GM21515 (cell line): ENCODE measurements at regions not wholly inside any gene's neighbourhood (a gene's known extent, or its start where the extent isn't known, plus 50 kb on each side); places are given as distances from the start of the nearest gene placed in this dataset.

Experiments
- ATAC-seq: cut with Tn5 transposase; IDR thresholded peaks from one replicate; pipeline ENCODE4 v1.9.1; 2021; ENCODE audit not compliant: unreplicated experiment

- ATAC-seq: no peak
Measured at GRCh38 chr10:61356354-61356753, 96.8 kb downstream of the TMEM26 start.

DNA sequence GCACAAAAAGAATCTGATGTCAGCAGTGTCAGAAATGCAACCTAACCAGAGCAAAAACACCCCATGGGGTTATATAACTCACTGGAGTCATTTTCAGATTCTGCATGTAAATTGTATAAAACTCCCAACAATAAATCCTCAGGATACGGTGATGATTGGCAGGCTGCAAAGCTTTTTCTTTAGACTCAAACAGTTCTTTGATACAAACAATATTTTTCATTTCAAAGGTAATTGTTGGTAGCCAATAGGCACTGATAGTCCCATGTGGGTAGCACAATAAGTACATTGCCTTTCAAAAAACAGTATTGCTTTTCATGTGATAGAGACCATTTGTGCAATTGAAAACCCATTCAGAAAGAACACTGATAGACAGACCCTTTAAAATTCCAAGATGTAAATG lies 98.0 kb downstream of the TMEM26 start:
- ATAC-seq: no peak

- no peak for ATAC-seq
Measured at GRCh38 chr10:61354401-61354975, 98.7 kb downstream of the TMEM26 start.

GRCh38 chr10:61350794-61351193 lies 102.4 kb downstream of the TMEM26 start:
- ATAC-seq: no peak

DNA sequence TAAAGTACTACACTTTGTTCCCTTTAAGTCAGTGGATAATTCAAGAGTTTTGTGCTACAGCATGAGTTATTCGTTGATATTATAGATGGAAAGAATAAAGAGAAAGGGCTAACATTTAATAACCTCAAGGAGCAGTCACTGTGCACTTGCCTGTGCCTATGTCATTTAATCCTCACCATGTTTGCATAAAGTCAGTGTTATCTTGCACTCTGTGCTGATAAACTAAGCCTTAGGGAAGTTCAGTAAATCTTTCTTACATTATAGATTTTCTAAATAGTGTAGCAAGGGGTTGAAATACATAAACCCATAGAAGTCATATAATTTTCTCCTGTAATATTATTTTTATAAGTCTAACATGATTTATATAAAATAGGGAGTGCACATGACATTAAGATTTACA lies 103.1 kb downstream of the TMEM26 start:
- no peak for ATAC-seq

DNA sequence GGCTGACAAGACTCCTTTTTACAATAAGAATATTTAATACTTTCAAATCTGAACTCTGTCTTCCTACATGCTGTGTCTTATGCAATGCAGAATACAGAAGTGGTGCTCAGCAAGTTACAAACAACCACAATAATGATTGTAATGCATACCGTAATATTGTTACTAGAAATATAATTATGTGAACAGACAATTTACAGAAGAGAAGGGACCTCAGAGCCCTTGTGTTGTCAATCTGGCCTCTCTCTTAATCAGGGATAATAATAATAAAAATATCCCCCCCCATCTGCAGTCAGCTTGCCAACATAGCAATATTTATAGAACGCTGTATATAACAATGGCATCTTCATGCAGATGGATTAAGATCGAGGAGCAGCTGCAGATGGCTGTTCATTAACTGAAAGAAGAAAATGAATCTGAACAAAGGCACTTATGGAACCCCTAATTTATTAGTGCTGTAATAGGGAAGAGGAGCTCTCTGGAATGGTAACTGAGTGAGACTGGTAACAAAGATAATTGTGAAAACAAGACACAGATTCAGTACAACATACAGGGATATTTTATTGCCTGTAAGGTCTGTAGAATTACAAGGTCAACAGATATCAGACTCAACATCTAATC lies 106.3 kb downstream of the TMEM26 start:
- no peak for ATAC-seq

GRCh38 chr10:61343796-61344195 lies 109.4 kb downstream of the TMEM26 start:
- no peak for ATAC-seq

GRCh38 chr10:61342858-61343572 lies 110.2 kb downstream of the TMEM26 start:
- no peak for ATAC-seq

DNA sequence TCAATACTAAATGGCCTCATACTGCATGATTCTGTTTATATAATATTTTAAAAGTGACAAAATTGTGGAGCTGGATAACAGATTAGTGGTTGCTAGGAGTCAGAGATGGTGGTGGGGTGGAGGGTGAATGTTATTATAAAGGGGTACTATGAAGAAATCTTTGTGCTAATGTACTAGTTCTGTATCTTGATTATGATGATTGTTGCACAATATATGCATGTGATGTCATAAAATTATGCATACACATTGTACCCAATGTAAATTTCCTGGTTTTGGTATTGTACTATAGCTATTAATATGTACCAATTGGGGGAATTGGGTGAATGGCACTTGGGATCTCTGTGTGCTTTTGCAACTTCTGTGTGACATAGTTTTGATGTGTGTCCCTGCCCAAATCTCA lies 112.2 kb downstream of the TMEM26 start:
- ATAC-seq: no peak

- ATAC-seq: no peak
Measured at GRCh38 chr10:61338146-61338545, 115.0 kb downstream of the TMEM26 start.

- no peak for ATAC-seq
Measured at GRCh38 chr10:61337741-61338140, 115.4 kb downstream of the TMEM26 start.

- no peak for ATAC-seq
Measured at GRCh38 chr10:61336831-61337230, 116.3 kb downstream of the TMEM26 start.

GRCh38 chr10:61335359-61335758 lies 117.8 kb downstream of the TMEM26 start:
- no peak for ATAC-seq

GRCh38 chr10:61332581-61332980 lies 120.6 kb downstream of the TMEM26 start:
- ATAC-seq: no peak

- no peak for ATAC-seq
Measured at GRCh38 chr10:61330669-61331068, 122.5 kb downstream of the TMEM26 start.

GRCh38 chr10:61329854-61330253 lies 123.3 kb downstream of the TMEM26 start:
- peak; percentile 70 for ATAC-seq

- ATAC-seq: no peak
Measured at GRCh38 chr10:61325223-61325960, 127.8 kb downstream of the TMEM26 start.

DNA sequence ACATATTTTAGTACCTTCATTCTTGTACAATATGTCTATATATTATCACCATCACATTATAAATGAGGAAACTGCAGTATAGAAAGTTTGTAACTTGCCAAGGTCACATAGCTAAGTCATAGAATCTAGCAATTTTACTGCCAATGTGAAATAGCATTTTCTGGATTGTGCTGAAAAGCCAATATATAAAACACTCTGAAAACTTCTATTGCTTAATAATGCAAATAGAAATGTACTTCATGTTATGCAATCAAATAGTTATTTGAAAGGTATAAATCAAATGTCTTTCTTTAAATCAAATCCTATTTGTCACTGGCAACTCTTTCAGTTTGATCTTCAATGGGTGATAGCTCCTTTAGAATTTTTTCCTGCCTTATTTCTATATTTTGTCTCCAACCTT lies 129.5 kb downstream of the TMEM26 start:
- ATAC-seq: no peak

DNA sequence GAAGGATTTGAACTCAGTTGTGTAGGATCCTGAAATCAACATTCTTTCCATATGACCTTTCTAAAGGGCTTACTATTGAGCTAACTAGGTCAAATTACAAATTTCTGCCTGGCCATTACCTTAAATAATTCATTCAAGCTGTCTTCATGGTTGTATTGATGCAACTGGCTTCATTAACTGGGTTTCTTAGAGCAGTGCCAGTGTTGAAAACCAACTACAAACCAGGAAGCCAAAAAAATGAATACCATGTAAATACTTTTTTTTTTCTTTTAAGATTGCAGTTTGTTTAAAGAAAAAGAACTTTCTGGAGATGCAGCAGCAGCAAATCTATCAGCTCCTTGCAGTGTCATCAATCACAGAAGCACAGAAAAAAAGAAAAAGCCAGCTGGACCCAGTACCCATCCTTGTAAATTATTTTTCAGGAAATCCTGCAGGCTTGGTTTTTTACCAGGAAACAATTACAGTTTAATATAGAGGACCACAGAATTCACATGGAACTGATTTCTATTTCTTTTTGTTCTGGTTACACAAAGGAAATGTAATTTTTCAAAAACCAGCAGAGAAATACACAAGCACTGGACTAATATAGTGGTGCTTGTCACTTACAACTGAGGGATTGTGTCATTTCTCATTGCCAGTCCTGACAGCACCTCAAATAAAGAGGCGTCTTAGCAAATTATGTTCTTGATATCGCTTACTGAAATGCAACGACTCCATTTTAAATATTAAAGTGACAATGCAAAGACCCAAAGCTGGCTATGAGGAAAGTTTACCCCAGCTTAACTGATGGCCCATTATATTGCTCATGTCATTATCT lies 131.9 kb downstream of the TMEM26 start:
- ATAC-seq: no peak

- no peak for ATAC-seq
Measured at GRCh38 chr10:61320257-61320587, 133.0 kb downstream of the TMEM26 start.
